ENCODE measurements at regions not wholly inside any gene's neighbourhood (a gene's known extent, or its start where the extent isn't known, plus 50 kb on each side); places are given as distances from the start of the nearest gene placed in this dataset.

DNA sequence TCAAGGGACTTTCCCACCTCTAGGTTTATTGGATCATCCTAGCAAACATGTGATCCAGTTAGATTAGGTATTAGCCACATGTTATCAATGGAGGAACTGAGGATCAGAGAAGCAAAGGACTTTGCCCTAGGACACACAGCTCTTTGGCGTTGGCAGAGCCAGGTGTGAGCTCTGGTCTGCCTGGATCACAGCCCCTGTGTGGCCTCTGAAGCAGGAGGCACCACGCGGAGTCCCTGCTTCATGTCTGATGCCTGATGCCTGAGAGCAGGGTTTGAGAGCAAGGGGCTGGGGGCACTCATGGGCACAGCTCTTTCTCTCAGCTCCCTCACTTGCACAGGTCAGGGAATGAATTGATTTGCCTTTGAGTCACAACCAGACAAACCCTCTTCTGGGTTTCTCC lies 64.7 kb upstream of the CTBP2 start:
- TF ChIP-seq POLR2A (IDR thresholded peaks at IDR 0.05): no peak
- TF ChIP-seq, protein P1, sequence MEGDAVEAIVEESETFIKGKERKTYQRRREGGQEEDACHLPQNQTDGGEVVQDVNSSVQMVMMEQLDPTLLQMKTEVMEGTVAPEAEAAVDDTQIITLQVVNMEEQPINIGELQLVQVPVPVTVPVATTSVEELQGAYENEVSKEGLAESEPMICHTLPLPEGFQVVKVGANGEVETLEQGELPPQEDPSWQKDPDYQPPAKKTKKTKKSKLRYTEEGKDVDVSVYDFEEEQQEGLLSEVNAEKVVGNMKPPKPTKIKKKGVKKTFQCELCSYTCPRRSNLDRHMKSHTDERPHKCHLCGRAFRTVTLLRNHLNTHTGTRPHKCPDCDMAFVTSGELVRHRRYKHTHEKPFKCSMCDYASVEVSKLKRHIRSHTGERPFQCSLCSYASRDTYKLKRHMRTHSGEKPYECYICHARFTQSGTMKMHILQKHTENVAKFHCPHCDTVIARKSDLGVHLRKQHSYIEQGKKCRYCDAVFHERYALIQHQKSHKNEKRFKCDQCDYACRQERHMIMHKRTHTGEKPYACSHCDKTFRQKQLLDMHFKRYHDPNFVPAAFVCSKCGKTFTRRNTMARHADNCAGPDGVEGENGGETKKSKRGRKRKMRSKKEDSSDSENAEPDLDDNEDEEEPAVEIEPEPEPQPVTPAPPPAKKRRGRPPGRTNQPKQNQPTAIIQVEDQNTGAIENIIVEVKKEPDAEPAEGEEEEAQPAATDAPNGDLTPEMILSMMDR (IDR thresholded peaks at IDR 0.05): no peak
